GM12878 (cell line): ENCODE measurements at regions not wholly inside any gene's neighbourhood (a gene's known extent, or its start where the extent isn't known, plus 50 kb on each side); places are given as distances from the start of the nearest gene placed in this dataset.

Experiments
- BRCA1 ChIP-seq: IDR thresholded peaks from 2 replicates; pipeline ENCODE4 v1.6.1; 2011; ENCODE audit warnings: low read depth, low read length, improper control_type of control experiment
- FOXK2 ChIP-seq: fragments of 450-650 bp; IDR thresholded peaks from 2 replicates; pipeline ENCODE4 v1.6.1; 2017; ENCODE audit warnings: mild to moderate bottlenecking, moderate library complexity
- JUND ChIP-seq: IDR thresholded peaks from 2 replicates; pipeline ENCODE4 v1.6.1; 2012; ENCODE audit warnings: low read depth, mild to moderate bottlenecking, low read length, improper control_type of control experiment, moderate library complexity
- KDM1A ChIP-seq: fragments of 200-600 bp; sonication (generic); IDR thresholded peaks from 2 replicates; pipeline ENCODE4 v1.6.1; 2016; ENCODE audit warnings: borderline replicate concordance
- MYC ChIP-seq: IDR thresholded peaks from 2 replicates; pipeline ENCODE4 v1.6.1; 2011; ENCODE audit warnings: mild to moderate bottlenecking, low read length, moderate library complexity, inconsistent platforms; ENCODE audit not compliant: insufficient read depth, insufficient replicate concordance, insufficient read length, severe bottlenecking
- POLR2A ChIP-seq: IDR thresholded peaks from 2 replicates; pipeline ENCODE4 v1.6.1; 2011; ENCODE audit warnings: low read depth, mild to moderate bottlenecking, low read length
- RFX5 ChIP-seq: IDR thresholded peaks from 2 replicates; pipeline ENCODE4 v1.6.1; 2011; ENCODE audit warnings: low read depth, low read length, improper control_type of control experiment
- TF ChIP-seq, protein P1 (sequence below), 3 experiments: IDR thresholded peaks in 2 of 3; conservative IDR thresholded peaks in 1 of 3; 2 replicates each; pipeline ENCODE4 v1.5.1; 2011; ENCODE audit warnings: low read depth in 3 of 3, low read length in 3 of 3, mild to moderate bottlenecking in 3 of 3, control low read depth in 2 of 3, moderate library complexity in 2 of 3, inconsistent platforms in 1 of 3, mixed read lengths in 1 of 3; ENCODE audit not compliant: control insufficient read depth in 2 of 3, insufficient read depth in 1 of 3; ENCODE audit errors: extremely low read depth in 1 of 3
- TF ChIP-seq, protein P2 (sequence below): fragments of 150-350 bp; IDR thresholded peaks from 2 replicates; pipeline ENCODE4 v1.6.1; 2016; ENCODE audit warnings: low read depth, low read length
- TF ChIP-seq, protein P3 (sequence below): fragments of 450-650 bp; IDR thresholded peaks from 2 replicates; pipeline ENCODE4 v1.6.1; 2016; ENCODE audit warnings: mild to moderate bottlenecking
- TF ChIP-seq, protein P4 (sequence below): fragments of 450-650 bp; formaldehyde crosslinking; IDR thresholded peaks from 2 replicates; pipeline ENCODE4 v1.5.0; 2022; ENCODE audit warnings: mild to moderate bottlenecking, missing genetic modification characterization
- TF ChIP-seq, protein P5 (sequence below): fragments of 450-650 bp; conservative IDR thresholded peaks from 2 replicates; pipeline ENCODE4 v1.6.1; 2017; ENCODE audit warnings: mild to moderate bottlenecking, moderate library complexity
- TF ChIP-seq, protein P6 (sequence below): fragments of 450-650 bp; IDR thresholded peaks from 2 replicates; pipeline ENCODE4 v1.6.1; 2014; ENCODE audit warnings: mild to moderate bottlenecking

DNA sequence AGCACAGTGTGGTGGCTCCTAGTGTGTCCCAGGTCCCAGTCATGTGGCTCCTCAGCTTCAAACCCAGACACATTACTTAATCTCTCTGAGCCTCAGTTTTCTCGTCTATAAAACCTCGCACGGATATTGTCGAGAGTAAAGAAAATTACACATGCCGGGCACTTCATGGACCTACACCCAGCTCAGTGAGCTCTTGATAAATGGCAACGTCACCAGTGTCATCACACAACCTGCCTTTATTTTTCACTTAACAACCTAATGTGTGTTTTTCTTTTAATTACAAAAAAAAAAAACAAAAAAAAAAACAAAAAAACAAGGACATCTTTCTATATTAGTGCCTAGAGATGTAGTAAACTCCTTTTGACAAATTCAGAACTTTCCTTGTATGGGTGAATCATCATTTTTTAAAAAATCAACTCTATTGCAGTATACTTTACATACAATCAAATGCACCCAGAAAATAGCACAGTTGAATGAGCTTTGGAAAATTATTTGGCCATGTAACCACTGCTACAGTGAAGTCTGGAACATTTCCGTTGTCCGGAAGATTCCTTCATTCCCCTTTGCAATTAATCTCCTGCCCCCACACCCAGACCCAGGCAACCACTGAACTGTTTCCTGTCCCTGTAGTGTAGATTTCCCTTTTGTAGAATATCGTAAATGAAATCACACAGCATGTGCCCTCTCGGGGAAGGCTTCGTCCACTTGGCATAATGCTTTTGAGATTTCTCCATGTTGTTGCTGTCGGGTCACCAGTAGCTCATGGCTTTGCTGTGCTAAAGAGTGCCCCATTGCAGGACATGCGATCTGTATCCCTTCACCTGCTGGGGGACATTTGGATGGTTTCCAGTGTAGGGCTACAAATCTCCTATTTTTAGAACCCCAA, 100.4 kb upstream of the LARP1 start:
- TF ChIP-seq POLR2A (no peak), BRCA1 (no peak), FOXK2 (no peak), RFX5 (no peak), JUND (no peak), KDM1A (no peak), MYC (no peak)
- TF ChIP-seq, protein P1, sequence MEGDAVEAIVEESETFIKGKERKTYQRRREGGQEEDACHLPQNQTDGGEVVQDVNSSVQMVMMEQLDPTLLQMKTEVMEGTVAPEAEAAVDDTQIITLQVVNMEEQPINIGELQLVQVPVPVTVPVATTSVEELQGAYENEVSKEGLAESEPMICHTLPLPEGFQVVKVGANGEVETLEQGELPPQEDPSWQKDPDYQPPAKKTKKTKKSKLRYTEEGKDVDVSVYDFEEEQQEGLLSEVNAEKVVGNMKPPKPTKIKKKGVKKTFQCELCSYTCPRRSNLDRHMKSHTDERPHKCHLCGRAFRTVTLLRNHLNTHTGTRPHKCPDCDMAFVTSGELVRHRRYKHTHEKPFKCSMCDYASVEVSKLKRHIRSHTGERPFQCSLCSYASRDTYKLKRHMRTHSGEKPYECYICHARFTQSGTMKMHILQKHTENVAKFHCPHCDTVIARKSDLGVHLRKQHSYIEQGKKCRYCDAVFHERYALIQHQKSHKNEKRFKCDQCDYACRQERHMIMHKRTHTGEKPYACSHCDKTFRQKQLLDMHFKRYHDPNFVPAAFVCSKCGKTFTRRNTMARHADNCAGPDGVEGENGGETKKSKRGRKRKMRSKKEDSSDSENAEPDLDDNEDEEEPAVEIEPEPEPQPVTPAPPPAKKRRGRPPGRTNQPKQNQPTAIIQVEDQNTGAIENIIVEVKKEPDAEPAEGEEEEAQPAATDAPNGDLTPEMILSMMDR (IDR thresholded peaks at IDR 0.05 in 2 of 3, conservative IDR thresholded peaks at IDR 0.05 in 1 of 3; ENCODE audit: control insufficient read depth in 2 of 3, extremely low read depth in 1 of 3, insufficient read depth in 1 of 3, low read depth in 3 of 3, low read length in 3 of 3) = no peak
- TF ChIP-seq, protein P2, sequence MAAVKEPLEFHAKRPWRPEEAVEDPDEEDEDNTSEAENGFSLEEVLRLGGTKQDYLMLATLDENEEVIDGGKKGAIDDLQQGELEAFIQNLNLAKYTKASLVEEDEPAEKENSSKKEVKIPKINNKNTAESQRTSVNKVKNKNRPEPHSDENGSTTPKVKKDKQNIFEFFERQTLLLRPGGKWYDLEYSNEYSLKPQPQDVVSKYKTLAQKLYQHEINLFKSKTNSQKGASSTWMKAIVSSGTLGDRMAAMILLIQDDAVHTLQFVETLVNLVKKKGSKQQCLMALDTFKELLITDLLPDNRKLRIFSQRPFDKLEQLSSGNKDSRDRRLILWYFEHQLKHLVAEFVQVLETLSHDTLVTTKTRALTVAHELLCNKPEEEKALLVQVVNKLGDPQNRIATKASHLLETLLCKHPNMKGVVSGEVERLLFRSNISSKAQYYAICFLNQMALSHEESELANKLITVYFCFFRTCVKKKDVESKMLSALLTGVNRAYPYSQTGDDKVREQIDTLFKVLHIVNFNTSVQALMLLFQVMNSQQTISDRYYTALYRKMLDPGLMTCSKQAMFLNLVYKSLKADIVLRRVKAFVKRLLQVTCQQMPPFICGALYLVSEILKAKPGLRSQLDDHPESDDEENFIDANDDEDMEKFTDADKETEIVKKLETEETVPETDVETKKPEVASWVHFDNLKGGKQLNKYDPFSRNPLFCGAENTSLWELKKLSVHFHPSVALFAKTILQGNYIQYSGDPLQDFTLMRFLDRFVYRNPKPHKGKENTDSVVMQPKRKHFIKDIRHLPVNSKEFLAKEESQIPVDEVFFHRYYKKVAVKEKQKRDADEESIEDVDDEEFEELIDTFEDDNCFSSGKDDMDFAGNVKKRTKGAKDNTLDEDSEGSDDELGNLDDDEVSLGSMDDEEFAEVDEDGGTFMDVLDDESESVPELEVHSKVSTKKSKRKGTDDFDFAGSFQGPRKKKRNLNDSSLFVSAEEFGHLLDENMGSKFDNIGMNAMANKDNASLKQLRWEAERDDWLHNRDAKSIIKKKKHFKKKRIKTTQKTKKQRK = no peak
- TF ChIP-seq, protein P3, sequence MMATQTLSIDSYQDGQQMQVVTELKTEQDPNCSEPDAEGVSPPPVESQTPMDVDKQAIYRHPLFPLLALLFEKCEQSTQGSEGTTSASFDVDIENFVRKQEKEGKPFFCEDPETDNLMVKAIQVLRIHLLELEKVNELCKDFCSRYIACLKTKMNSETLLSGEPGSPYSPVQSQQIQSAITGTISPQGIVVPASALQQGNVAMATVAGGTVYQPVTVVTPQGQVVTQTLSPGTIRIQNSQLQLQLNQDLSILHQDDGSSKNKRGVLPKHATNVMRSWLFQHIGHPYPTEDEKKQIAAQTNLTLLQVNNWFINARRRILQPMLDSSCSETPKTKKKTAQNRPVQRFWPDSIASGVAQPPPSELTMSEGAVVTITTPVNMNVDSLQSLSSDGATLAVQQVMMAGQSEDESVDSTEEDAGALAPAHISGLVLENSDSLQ = no peak
- TF ChIP-seq, protein P4, sequence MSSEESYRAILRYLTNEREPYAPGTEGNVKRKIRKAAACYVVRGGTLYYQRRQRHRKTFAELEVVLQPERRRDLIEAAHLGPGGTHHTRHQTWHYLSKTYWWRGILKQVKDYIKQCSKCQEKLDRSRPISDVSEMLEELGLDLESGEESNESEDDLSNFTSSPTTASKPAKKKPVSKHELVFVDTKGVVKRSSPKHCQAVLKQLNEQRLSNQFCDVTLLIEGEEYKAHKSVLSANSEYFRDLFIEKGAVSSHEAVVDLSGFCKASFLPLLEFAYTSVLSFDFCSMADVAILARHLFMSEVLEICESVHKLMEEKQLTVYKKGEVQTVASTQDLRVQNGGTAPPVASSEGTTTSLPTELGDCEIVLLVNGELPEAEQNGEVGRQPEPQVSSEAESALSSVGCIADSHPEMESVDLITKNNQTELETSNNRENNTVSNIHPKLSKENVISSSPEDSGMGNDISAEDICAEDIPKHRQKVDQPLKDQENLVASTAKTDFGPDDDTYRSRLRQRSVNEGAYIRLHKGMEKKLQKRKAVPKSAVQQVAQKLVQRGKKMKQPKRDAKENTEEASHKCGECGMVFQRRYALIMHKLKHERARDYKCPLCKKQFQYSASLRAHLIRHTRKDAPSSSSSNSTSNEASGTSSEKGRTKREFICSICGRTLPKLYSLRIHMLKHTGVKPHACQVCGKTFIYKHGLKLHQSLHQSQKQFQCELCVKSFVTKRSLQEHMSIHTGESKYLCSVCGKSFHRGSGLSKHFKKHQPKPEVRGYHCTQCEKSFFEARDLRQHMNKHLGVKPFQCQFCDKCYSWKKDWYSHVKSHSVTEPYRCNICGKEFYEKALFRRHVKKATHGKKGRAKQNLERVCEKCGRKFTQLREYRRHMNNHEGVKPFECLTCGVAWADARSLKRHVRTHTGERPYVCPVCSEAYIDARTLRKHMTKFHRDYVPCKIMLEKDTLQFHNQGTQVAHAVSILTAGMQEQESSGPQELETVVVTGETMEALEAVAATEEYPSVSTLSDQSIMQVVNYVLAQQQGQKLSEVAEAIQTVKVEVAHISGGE (CRISPR knock-in tag) = no peak
- TF ChIP-seq, protein P5, sequence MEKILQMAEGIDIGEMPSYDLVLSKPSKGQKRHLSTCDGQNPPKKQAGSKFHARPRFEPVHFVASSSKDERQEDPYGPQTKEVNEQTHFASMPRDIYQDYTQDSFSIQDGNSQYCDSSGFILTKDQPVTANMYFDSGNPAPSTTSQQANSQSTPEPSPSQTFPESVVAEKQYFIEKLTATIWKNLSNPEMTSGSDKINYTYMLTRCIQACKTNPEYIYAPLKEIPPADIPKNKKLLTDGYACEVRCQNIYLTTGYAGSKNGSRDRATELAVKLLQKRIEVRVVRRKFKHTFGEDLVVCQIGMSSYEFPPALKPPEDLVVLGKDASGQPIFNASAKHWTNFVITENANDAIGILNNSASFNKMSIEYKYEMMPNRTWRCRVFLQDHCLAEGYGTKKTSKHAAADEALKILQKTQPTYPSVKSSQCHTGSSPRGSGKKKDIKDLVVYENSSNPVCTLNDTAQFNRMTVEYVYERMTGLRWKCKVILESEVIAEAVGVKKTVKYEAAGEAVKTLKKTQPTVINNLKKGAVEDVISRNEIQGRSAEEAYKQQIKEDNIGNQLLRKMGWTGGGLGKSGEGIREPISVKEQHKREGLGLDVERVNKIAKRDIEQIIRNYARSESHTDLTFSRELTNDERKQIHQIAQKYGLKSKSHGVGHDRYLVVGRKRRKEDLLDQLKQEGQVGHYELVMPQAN = no peak
- TF ChIP-seq, protein P6, sequence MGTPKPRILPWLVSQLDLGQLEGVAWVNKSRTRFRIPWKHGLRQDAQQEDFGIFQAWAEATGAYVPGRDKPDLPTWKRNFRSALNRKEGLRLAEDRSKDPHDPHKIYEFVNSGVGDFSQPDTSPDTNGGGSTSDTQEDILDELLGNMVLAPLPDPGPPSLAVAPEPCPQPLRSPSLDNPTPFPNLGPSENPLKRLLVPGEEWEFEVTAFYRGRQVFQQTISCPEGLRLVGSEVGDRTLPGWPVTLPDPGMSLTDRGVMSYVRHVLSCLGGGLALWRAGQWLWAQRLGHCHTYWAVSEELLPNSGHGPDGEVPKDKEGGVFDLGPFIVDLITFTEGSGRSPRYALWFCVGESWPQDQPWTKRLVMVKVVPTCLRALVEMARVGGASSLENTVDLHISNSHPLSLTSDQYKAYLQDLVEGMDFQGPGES = no peak
